ENCODE measurements at regions not wholly inside any gene's neighbourhood (a gene's known extent, or its start where the extent isn't known, plus 50 kb on each side); places are given as distances from the start of the nearest gene placed in this dataset.
"Not testable (repeated sequence)": the region's sequence is repeated elsewhere in the genome, so short reads cannot be mapped to it uniquely, and the experiment has no call there.

- CTCF ChIA-PET; DNase-seq; H3K4me1 ChIP-seq (replicated peaks; ENCODE audit: insufficient read depth); H3K4me2 ChIP-seq; H3K9me3 ChIP-seq (ENCODE audit: insufficient read depth, low read depth); H4K20me1 ChIP-seq (ENCODE audit: insufficient read depth); H2AFZ ChIP-seq; H3F3A ChIP-seq (ENCODE audit: insufficient read depth, low read depth); H3K79me2 ChIP-seq (ENCODE audit: low read depth); intact Hi-C loops (cut with micrococcal nuclease; ENCODE audit: unreplicated experiment); H3K4me3 ChIP-seq; H3K9me2 ChIP-seq (ENCODE audit: insufficient read depth); H3K36me3 ChIP-seq (ENCODE audit: low read depth); BruUV-seq (replicated peaks); H3K27ac ChIP-seq; H3K27me3 ChIP-seq (ENCODE audit: insufficient read depth, low read depth): not testable (repeated sequence)
- POLR2A ChIA-PET (ENCODE audit: unreplicated experiment) = interaction anchor here (0.7 kb wide), 1 partner anchor 63 kb away, joined by 12 read pairs; no protein-coding TSS in a partner anchor
Measured at GRCh38 chr15:20300351-20301040, 241.1 kb downstream of the GOLGA6L6 start.

GRCh38 chr15:20297603-20298123 lies 243.9 kb downstream of the GOLGA6L6 start:
- H2AFZ ChIP-seq; H3K27me3 ChIP-seq (ENCODE audit: insufficient read depth, low read depth); H4K20me1 ChIP-seq (ENCODE audit: insufficient read depth); H3K4me3 ChIP-seq; DNase-seq; H3K9me3 ChIP-seq (ENCODE audit: insufficient read depth, low read depth); H3K9me2 ChIP-seq (ENCODE audit: insufficient read depth); H3K27ac ChIP-seq; H3K36me3 ChIP-seq (ENCODE audit: low read depth); H3K4me2 ChIP-seq; H3K79me2 ChIP-seq (ENCODE audit: low read depth); H3F3A ChIP-seq (ENCODE audit: insufficient read depth, low read depth); CTCF ChIA-PET; BruUV-seq (replicated peaks); intact Hi-C loops (cut with micrococcal nuclease; ENCODE audit: unreplicated experiment); H3K4me1 ChIP-seq (replicated peaks; ENCODE audit: insufficient read depth): not testable (repeated sequence)
- POLR2A ChIA-PET (ENCODE audit: unreplicated experiment) = interaction anchor here (0.6 kb wide), 1 partner anchor 988 kb away, joined by 6 read pairs; no protein-coding TSS in a partner anchor

- H3K9me2 ChIP-seq (ENCODE audit: insufficient read depth); H3K27ac ChIP-seq; H3K4me3 ChIP-seq; DNase-seq; H3F3A ChIP-seq (ENCODE audit: insufficient read depth, low read depth); H3K4me1 ChIP-seq (replicated peaks; ENCODE audit: insufficient read depth); BruUV-seq (replicated peaks); H3K4me2 ChIP-seq; intact Hi-C loops (cut with micrococcal nuclease; ENCODE audit: unreplicated experiment); H3K36me3 ChIP-seq (ENCODE audit: low read depth); H3K9me3 ChIP-seq (ENCODE audit: insufficient read depth, low read depth); H3K79me2 ChIP-seq (ENCODE audit: low read depth); CTCF ChIA-PET; H4K20me1 ChIP-seq (ENCODE audit: insufficient read depth); H2AFZ ChIP-seq; POLR2A ChIA-PET (ENCODE audit: unreplicated experiment): not testable (repeated sequence)
- peaks cover 17% of the 10 kb centered on the region for H3K27me3 ChIP-seq (ENCODE audit: insufficient read depth, low read depth)
Measured at GRCh38 chr15:20296261-20296660, 245.3 kb downstream of the GOLGA6L6 start.

GRCh38 chr15:20295238-20295811 lies 246.3 kb downstream of the GOLGA6L6 start:
- no peaks in the 10 kb centered on the region for H4K20me1 ChIP-seq (ENCODE audit: insufficient read depth)
- POLR2A ChIA-PET (ENCODE audit: unreplicated experiment) = no interaction called here
- H3K36me3 ChIP-seq (ENCODE audit: low read depth) = no peaks in the 10 kb centered on the region
- no peak overlapping the region for H3K4me3 ChIP-seq
- no peaks in the 10 kb centered on the region for H3K4me1 ChIP-seq (replicated peaks; ENCODE audit: insufficient read depth)
- BruUV-seq (replicated peaks) = no TSS peak
- no peaks in the 10 kb centered on the region for H3K79me2 ChIP-seq (ENCODE audit: low read depth)
- TF ChIP-seq CTCF (conservative IDR thresholded peaks at IDR 0.05) (no peak), EZH2 (IDR thresholded peaks at IDR 0.05; ENCODE audit: low read depth) (no peak)
- no peaks in the 10 kb centered on the region; the same call in 1 of the 2 replicates for H3K9me2 ChIP-seq (ENCODE audit: insufficient read depth)
- peaks cover 26% of the 10 kb centered on the region for H3K27me3 ChIP-seq (ENCODE audit: insufficient read depth, low read depth)
- no peak overlapping the region for H3K27ac ChIP-seq
- H3K9me3 ChIP-seq (ENCODE audit: insufficient read depth, low read depth) = no peaks in the 10 kb centered on the region
- CTCF ChIA-PET = no interaction called here
- H3K4me2 ChIP-seq = no peak overlapping the region
- no peaks in the 10 kb centered on the region for H3F3A ChIP-seq (ENCODE audit: insufficient read depth, low read depth)
- DNase-seq = no peak
- no peak overlapping the region for H2AFZ ChIP-seq
- intact Hi-C loops (cut with micrococcal nuclease; ENCODE audit: unreplicated experiment) = no loop called here
